Neural cell (in vitro differentiated cells): ENCODE measurements at regions not wholly inside any gene's neighbourhood (a gene's known extent, or its start where the extent isn't known, plus 50 kb on each side); places are given as distances from the start of the nearest gene placed in this dataset.

Experiments used
- H2AFZ ChIP-seq: fragments of 200-600, 300-800 bp; sonication (generic), shearing (Covaris generic); 2 replicates; pipeline ENCODE4 v1.6.0; 2014; ENCODE audit warnings: low read depth, mild to moderate bottlenecking, antibody characterized with exemption, low read length, moderate library complexity
- H3F3A ChIP-seq: fragments of 200-600 bp; shearing (Covaris generic); 2 replicates; pipeline ENCODE4 v1.6.1; 2016; ENCODE audit warnings: mild to moderate bottlenecking, moderate library complexity, mixed read lengths, antibody characterized with exemption, low read length; ENCODE audit not compliant: insufficient read depth, poor library complexity, severe bottlenecking
- H3K27ac ChIP-seq: fragments of 200-600, 300-800 bp; sonication (generic), shearing (Covaris generic); 2 replicates; pipeline ENCODE4 v1.5.1; 2014; ENCODE audit warnings: mild to moderate bottlenecking, low read length, moderate library complexity
- H3K27me3 ChIP-seq: fragments of 300-800, 200-600 bp; sonication (generic), shearing (Covaris generic); 2 replicates; pipeline ENCODE4 v1.6.0; 2014; ENCODE audit warnings: mild to moderate bottlenecking, low read depth, low read length, moderate library complexity; ENCODE audit not compliant: insufficient read depth
- H3K36me3 ChIP-seq: fragments of 300-800, 200-600 bp; sonication (generic), shearing (Covaris generic); 2 replicates; pipeline ENCODE4 v1.5.1; 2014; ENCODE audit warnings: mild to moderate bottlenecking, antibody characterized with exemption, low read length, moderate library complexity; ENCODE audit not compliant: insufficient read depth
- H3K4me2 ChIP-seq: fragments of 300-800, 200-600 bp; sonication (generic), shearing (Covaris generic); 2 replicates; pipeline ENCODE4 v1.6.0; 2014; ENCODE audit warnings: mild to moderate bottlenecking, low read length
- H3K4me3 ChIP-seq: fragments of 300-800, 200-600 bp; sonication (generic), shearing (Covaris generic); 2 replicates; pipeline ENCODE4 v1.5.1; 2014; ENCODE audit warnings: mild to moderate bottlenecking, low read length, moderate library complexity
- H3K79me2 ChIP-seq: fragments of 200-600 bp; shearing (Covaris generic); replicated peaks from 2 replicates; pipeline ENCODE4 v1.6.0; 2014; ENCODE audit warnings: mild to moderate bottlenecking, low read length, moderate library complexity; ENCODE audit not compliant: insufficient read depth
- H3K9ac ChIP-seq: fragments of 300-800, 200-600 bp; sonication (generic), shearing (Covaris generic); 2 replicates; pipeline ENCODE4 v1.6.1; 2016; ENCODE audit warnings: mild to moderate bottlenecking, low read length, mixed read lengths
- H3K9me2 ChIP-seq: fragments of 200-600 bp; shearing (Covaris generic); 2 replicates; pipeline ENCODE4 v1.6.1; 2016; ENCODE audit warnings: mild to moderate bottlenecking, low read length, mixed read lengths; ENCODE audit not compliant: insufficient read depth
- H3K9me3 ChIP-seq: fragments of 200-600, 300-800 bp; sonication (generic), shearing (Covaris generic); 2 replicates; pipeline ENCODE4 v1.6.1; 2016; ENCODE audit warnings: mild to moderate bottlenecking, mixed run types, low read length, moderate library complexity, mixed read lengths
- H4K20me1 ChIP-seq: fragments of 200-600 bp; shearing (Covaris generic); 2 replicates; pipeline ENCODE4 v1.6.1; 2016; ENCODE audit warnings: mild to moderate bottlenecking, mixed run types; ENCODE audit not compliant: insufficient read depth
- EP300 ChIP-seq: fragments of 450-650 bp; conservative IDR thresholded peaks from 2 replicates; pipeline ENCODE4 v1.6.1; 2014; ENCODE audit warnings: antibody characterized with exemption, mild to moderate bottlenecking, moderate library complexity; ENCODE audit not compliant: poor library complexity, severe bottlenecking
- EZH2 ChIP-seq: fragments of 200-600, 300-800 bp; shearing (Covaris generic), sonication (generic); IDR thresholded peaks from 2 replicates; pipeline ENCODE4 v1.6.1; 2014; ENCODE audit warnings: antibody characterized with exemption, low read length, borderline replicate concordance, mild to moderate bottlenecking; ENCODE audit not compliant: insufficient read depth, poor library complexity, severe bottlenecking
- MXI1 ChIP-seq: fragments of 450-650 bp; conservative IDR thresholded peaks from 2 replicates; pipeline ENCODE4 v1.6.1; 2014; ENCODE audit warnings: antibody characterized with exemption, mild to moderate bottlenecking; ENCODE audit not compliant: poor library complexity, severe bottlenecking
- POLR2AphosphoS5 ChIP-seq: IDR thresholded peaks from 2 replicates; pipeline ENCODE4 v1.6.1; 2012
- RAD21 ChIP-seq: fragments of 450-650 bp; conservative IDR thresholded peaks from 2 replicates; pipeline ENCODE4 v1.6.1; 2014; ENCODE audit warnings: antibody characterized with exemption, mild to moderate bottlenecking, moderate library complexity
- SMC3 ChIP-seq: fragments of 450-650 bp; conservative IDR thresholded peaks from 2 replicates; pipeline ENCODE4 v1.6.1; 2014; ENCODE audit warnings: antibody characterized with exemption, mild to moderate bottlenecking, moderate library complexity; ENCODE audit not compliant: poor library complexity
- TAF1 ChIP-seq: IDR thresholded peaks from 2 replicates; pipeline ENCODE4 v1.6.1; 2012; ENCODE audit warnings: low read depth
- TF ChIP-seq, protein P1 (sequence below): fragments of 450-650 bp; IDR thresholded peaks from 2 replicates; pipeline ENCODE4 v1.5.1; 2014; ENCODE audit warnings: antibody characterized with exemption, mild to moderate bottlenecking, moderate library complexity; ENCODE audit not compliant: poor library complexity, severe bottlenecking
- TF ChIP-seq, protein P2 (sequence below): IDR thresholded peaks from 2 replicates; pipeline ENCODE4 v1.6.1; 2012; ENCODE audit warnings: borderline replicate concordance

- no peaks in the 10 kb centered on the region for H4K20me1 ChIP-seq
These were observed 236.7 kb downstream of the B3GLCT start for GRCh38 chr13:31436478-31436877.

GRCh38 chr13:31437975-31438374, 238.2 kb downstream of the B3GLCT start:
- no peak overlapping the region for H3K4me2 ChIP-seq
- TF ChIP-seq, protein P1, sequence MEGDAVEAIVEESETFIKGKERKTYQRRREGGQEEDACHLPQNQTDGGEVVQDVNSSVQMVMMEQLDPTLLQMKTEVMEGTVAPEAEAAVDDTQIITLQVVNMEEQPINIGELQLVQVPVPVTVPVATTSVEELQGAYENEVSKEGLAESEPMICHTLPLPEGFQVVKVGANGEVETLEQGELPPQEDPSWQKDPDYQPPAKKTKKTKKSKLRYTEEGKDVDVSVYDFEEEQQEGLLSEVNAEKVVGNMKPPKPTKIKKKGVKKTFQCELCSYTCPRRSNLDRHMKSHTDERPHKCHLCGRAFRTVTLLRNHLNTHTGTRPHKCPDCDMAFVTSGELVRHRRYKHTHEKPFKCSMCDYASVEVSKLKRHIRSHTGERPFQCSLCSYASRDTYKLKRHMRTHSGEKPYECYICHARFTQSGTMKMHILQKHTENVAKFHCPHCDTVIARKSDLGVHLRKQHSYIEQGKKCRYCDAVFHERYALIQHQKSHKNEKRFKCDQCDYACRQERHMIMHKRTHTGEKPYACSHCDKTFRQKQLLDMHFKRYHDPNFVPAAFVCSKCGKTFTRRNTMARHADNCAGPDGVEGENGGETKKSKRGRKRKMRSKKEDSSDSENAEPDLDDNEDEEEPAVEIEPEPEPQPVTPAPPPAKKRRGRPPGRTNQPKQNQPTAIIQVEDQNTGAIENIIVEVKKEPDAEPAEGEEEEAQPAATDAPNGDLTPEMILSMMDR = no peak
- TF ChIP-seq SMC3 (no peak), TAF1 (no peak), EZH2 (no peak), EP300 (no peak), RAD21 (no peak), MXI1 (no peak), POLR2AphosphoS5 (no peak)
- no peaks in the 10 kb centered on the region for H3K36me3 ChIP-seq
- H2AFZ ChIP-seq = no peak overlapping the region
- no peak overlapping the region for H3K27ac ChIP-seq
- H3K9me3 ChIP-seq = no peaks in the 10 kb centered on the region
- H3K9me2 ChIP-seq = no peaks in the 10 kb centered on the region
- no peaks in the 10 kb centered on the region for H3K27me3 ChIP-seq
- no peak overlapping the region for H3K9ac ChIP-seq
- no peaks in the 10 kb centered on the region for H3F3A ChIP-seq
- no peaks in the 10 kb centered on the region for H3K79me2 ChIP-seq
- H3K4me3 ChIP-seq = no peak overlapping the region
- H4K20me1 ChIP-seq = no peaks in the 10 kb centered on the region

More at GRCh38 chr13:31436478-31436877, 236.7 kb downstream of the B3GLCT start:
- Histone ChIP-seq H3K27ac (no peak overlapping the region), H3K4me3 (no peak overlapping the region), H3K9me2 (no peaks in the 10 kb centered on the region), H3K4me2 (no peak overlapping the region), H2AFZ (no peak overlapping the region), H3K27me3 (no peaks in the 10 kb centered on the region), H3K9me3 (no peaks in the 10 kb centered on the region), H3K9ac (no peak overlapping the region), H3F3A (no peaks in the 10 kb centered on the region), H3K79me2 (no peaks in the 10 kb centered on the region), H3K36me3 (no peaks in the 10 kb centered on the region)
- TF ChIP-seq, protein P1 = no peak
- no peak for TF ChIP-seq SMC3
- TF ChIP-seq RAD21 = no peak
- TF ChIP-seq EP300 = no peak
- no peak for TF ChIP-seq MXI1
- no peak for TF ChIP-seq EZH2
- TF ChIP-seq, protein P2, sequence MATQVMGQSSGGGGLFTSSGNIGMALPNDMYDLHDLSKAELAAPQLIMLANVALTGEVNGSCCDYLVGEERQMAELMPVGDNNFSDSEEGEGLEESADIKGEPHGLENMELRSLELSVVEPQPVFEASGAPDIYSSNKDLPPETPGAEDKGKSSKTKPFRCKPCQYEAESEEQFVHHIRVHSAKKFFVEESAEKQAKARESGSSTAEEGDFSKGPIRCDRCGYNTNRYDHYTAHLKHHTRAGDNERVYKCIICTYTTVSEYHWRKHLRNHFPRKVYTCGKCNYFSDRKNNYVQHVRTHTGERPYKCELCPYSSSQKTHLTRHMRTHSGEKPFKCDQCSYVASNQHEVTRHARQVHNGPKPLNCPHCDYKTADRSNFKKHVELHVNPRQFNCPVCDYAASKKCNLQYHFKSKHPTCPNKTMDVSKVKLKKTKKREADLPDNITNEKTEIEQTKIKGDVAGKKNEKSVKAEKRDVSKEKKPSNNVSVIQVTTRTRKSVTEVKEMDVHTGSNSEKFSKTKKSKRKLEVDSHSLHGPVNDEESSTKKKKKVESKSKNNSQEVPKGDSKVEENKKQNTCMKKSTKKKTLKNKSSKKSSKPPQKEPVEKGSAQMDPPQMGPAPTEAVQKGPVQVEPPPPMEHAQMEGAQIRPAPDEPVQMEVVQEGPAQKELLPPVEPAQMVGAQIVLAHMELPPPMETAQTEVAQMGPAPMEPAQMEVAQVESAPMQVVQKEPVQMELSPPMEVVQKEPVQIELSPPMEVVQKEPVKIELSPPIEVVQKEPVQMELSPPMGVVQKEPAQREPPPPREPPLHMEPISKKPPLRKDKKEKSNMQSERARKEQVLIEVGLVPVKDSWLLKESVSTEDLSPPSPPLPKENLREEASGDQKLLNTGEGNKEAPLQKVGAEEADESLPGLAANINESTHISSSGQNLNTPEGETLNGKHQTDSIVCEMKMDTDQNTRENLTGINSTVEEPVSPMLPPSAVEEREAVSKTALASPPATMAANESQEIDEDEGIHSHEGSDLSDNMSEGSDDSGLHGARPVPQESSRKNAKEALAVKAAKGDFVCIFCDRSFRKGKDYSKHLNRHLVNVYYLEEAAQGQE = no peak
- TF ChIP-seq POLR2AphosphoS5 = no peak
- TF ChIP-seq TAF1 = no peak
